ENCODE measurements at regions not wholly inside any gene's neighbourhood (a gene's known extent, or its start where the extent isn't known, plus 50 kb on each side); places are given as distances from the start of the nearest gene placed in this dataset.

GRCh38 chr11:86138958-86139357 is 70.1 kb upstream of the PICALM start:
- TF ChIP-seq CTCF (IDR thresholded peaks at IDR 0.05) (no peak), POLR2AphosphoS5 (IDR thresholded peaks at IDR 0.05) (no peak), POLR2A (IDR thresholded peaks at IDR 0.05) (no peak), EP300 (IDR thresholded peaks at IDR 0.05) (no peak)

All from suprapubic skin (tissue), 4 donors.